Colonic mucosa (tissue), 4 donors: ENCODE measurements at regions not wholly inside any gene's neighbourhood (a gene's known extent, or its start where the extent isn't known, plus 50 kb on each side); places are given as distances from the start of the nearest gene placed in this dataset.

Source experiments
- DNase-seq: peaks from one replicate; pipeline ENCODE4 v3.0.0-alpha.2; 2020
- H3K27ac ChIP-seq: fragments of 200-600 bp; one replicate; pipeline ENCODE4 v1.8.0; 2021
- H3K27me3 ChIP-seq: fragments of 200-600 bp; one replicate; pipeline ENCODE4 v1.8.0; 2021
- H3K36me3 ChIP-seq: fragments of 200-600 bp; one replicate; pipeline ENCODE4 v1.8.0; 2021
- H3K4me1 ChIP-seq: fragments of 200-600 bp; one replicate; pipeline ENCODE4 v1.8.0; 2021; ENCODE audit warnings: mild to moderate bottlenecking
- H3K4me3 ChIP-seq: fragments of 200-600 bp; one replicate; pipeline ENCODE4 v1.8.0; 2021
- H3K9ac ChIP-seq, 2 donors: one replicate each; pipeline ENCODE4 v1.7.0; 2013; ENCODE audit warnings: control low read depth in 2 of 2, low read depth in 2 of 2, low read length in 2 of 2
- H3K9me3 ChIP-seq: fragments of 200-600 bp; one replicate; pipeline ENCODE4 v1.8.0; 2021
- intact Hi-C: fragments of 100-400 bp; cut with DNase I; formaldehyde crosslinking; loops from one replicate; pipeline ENCODE4 v1.14.1; 2022
- TF ChIP-seq, protein P1 (sequence below): fragments of 200-600 bp; IDR thresholded peaks from one replicate; pipeline ENCODE4 v1.8.0; 2022; ENCODE audit warnings: antibody characterized with exemption, mild to moderate bottlenecking
- donor health status: healthy.
- donor health status: DM: no; HTN: no; CAD: no.
- donor health status: DM: no; HTN: no; CAD: no.

DNA sequence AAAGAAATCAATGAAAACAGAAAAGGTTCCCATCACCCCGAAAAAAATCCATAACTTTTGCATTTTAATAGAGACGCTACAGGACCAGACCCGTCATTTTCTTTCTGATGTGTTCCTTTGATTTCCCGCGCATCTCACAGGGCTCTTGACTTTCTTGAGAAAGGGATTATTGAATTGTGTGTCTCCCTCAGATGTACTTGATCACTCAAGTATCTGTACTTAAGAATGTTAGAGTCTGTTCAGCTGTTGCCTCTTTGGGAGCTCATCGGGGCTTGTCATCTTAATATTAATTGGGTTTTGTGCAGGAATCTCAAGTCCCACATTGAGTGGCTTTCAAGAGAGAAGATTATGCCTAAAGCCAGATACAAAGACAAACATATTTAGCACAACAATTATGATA is 606.4 kb upstream of the SALL1 start:
- no peaks in the 10 kb centered on the region for H3K36me3 ChIP-seq
- H3K27ac ChIP-seq: no peak overlapping the region
- H3K4me1 ChIP-seq: no peaks in the 10 kb centered on the region
- no peak overlapping the region for H3K4me3 ChIP-seq
- TF ChIP-seq, protein P1, sequence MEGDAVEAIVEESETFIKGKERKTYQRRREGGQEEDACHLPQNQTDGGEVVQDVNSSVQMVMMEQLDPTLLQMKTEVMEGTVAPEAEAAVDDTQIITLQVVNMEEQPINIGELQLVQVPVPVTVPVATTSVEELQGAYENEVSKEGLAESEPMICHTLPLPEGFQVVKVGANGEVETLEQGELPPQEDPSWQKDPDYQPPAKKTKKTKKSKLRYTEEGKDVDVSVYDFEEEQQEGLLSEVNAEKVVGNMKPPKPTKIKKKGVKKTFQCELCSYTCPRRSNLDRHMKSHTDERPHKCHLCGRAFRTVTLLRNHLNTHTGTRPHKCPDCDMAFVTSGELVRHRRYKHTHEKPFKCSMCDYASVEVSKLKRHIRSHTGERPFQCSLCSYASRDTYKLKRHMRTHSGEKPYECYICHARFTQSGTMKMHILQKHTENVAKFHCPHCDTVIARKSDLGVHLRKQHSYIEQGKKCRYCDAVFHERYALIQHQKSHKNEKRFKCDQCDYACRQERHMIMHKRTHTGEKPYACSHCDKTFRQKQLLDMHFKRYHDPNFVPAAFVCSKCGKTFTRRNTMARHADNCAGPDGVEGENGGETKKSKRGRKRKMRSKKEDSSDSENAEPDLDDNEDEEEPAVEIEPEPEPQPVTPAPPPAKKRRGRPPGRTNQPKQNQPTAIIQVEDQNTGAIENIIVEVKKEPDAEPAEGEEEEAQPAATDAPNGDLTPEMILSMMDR: no peak
- no peaks in the 10 kb centered on the region for H3K27me3 ChIP-seq
- DNase-seq: no peak
- no peaks in the 10 kb centered on the region for H3K9me3 ChIP-seq
- H3K9ac ChIP-seq: no peak overlapping the region
- intact Hi-C loops: no loop called here

DNA sequence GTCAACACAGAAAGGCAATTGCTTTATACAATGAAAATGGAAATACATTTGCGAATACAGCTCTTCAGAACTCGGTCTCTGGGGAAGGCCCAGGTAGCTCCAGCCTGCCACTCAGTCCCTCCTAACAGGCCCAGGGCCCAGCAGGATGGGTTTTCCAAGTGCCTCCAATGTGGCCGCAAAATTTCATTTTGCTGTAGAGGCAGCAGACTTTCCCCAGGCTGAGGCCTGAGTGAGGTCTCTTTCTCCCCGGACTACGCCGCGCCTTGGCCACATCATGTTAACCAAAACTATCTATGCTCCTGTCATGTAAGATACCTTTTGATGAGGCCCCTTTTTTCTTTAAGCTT is 606.0 kb upstream of the SALL1 start:
- intact Hi-C loops: no loop called here
- Histone ChIP-seq H3K9me3 (no peaks in the 10 kb centered on the region), H3K9ac (no peak overlapping the region), H3K36me3 (no peaks in the 10 kb centered on the region), H3K4me1 (no peaks in the 10 kb centered on the region), H3K27me3 (no peaks in the 10 kb centered on the region), H3K27ac (no peak overlapping the region), H3K4me3 (no peak overlapping the region)
- no peak for DNase-seq
- TF ChIP-seq, protein P1: no peak

DNA sequence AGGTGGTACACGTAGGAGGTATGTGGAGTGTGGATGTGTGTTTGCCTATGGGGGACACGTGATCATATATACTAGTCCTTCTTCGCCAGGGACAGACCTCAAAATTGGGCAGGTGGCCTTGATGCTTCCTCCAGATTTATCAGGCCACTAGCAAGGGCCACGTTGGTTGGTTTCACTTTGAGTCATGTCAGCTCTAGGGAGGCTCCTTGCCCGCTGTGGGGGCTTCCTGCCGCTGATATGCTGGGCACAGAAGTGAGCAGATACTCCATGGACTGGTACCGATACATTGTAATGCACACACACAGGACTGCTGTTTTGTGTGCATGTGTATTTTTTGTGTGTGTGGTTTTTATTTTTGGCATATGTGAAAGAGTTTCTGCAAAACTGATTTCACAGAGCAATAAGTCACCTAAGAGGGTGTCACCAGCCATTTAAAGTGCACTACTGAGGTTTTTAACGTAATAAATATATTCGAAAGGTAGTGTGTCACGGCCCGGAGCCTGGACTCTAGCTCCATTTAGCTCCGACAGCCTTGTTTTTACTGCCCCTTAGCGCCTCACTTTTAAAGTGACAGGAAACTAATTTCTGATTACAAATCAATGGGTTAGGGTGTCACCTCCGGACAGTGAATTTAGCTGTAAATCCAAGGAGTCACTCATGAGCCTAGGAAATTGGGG is 605.5 kb upstream of the SALL1 start:
- TF ChIP-seq, protein P1: no peak
- H3K27ac ChIP-seq: no peak overlapping the region
- H3K4me1 ChIP-seq: no peaks in the 10 kb centered on the region
- DNase-seq: no peak
- no peaks in the 10 kb centered on the region for H3K9me3 ChIP-seq
- no peak overlapping the region for H3K4me3 ChIP-seq
- no peaks in the 10 kb centered on the region for H3K36me3 ChIP-seq
- H3K9ac ChIP-seq: no peak overlapping the region
- intact Hi-C loops: no loop called here
- no peaks in the 10 kb centered on the region for H3K27me3 ChIP-seq

DNA sequence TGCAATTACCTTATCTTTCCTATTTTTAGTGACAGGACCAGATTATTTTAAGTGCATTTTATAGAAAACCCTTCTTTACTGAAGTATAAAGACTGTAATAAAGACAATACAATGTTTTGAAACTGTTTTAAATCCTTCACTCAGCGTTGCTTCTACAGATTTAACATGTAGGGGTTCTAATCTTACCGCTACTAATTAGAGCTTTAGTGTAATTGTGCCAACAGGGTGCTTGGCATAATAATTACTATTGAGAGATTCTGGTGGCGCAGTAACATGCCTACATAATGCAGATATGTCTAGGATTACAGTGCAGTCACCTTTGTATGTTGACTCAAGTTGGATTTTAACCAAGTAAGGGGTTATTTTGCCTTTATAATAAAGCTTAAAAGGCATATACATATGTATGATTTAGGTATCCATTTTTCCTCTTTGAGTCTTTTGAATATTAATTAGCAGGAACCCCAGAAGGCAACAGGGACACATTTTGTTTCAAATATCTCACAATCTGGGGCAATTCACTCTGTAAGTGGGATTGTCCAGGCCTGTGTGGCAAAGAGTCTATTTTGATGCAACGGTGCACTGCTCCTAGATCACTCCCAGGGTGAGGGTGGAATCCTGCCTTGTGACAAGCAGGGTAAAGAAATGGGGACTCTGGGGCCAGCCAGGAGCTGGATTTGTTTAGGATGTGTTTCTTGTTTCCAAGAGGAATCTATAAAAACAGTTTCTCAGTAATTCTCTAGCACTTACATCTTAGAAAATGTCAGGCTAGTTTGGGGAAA is 604.7 kb upstream of the SALL1 start:
- no peaks in the 10 kb centered on the region for H3K9me3 ChIP-seq
- H3K4me3 ChIP-seq: no peak overlapping the region
- DNase-seq: no peak
- H3K9ac ChIP-seq: no peak overlapping the region
- H3K27ac ChIP-seq: no peak overlapping the region
- no peaks in the 10 kb centered on the region for H3K27me3 ChIP-seq
- H3K36me3 ChIP-seq: no peaks in the 10 kb centered on the region
- intact Hi-C loops: no loop called here
- TF ChIP-seq, protein P1: no peak
- no peaks in the 10 kb centered on the region for H3K4me1 ChIP-seq

DNA sequence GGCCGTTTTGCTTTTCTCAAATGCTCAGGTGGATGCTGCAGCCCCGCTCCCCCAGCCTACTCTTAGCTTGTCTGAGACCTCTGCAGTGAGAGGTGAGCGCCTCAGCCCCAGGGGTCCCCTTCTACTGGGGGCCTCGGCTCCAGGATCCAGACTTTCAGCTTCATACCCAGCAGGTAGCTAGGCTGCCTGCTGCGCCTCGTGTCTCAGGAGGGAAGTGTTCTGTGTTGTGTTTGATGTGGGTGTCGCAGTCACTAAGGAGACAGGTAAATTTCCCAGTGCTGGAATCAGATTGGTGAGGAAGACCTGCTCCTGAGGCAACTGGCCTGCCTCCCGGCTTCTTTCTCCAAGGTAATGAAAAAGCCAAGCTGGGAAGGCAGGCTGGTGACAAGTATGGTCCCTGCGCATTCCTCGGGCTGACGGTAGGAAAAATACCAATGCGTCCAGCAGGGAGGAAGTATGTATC is 604.0 kb upstream of the SALL1 start:
- Histone ChIP-seq H3K9me3 (no peaks in the 10 kb centered on the region), H3K36me3 (no peaks in the 10 kb centered on the region), H3K9ac (no peak overlapping the region), H3K27me3 (no peaks in the 10 kb centered on the region), H3K4me1 (no peaks in the 10 kb centered on the region), H3K27ac (no peak overlapping the region), H3K4me3 (no peak overlapping the region)
- no peak for DNase-seq
- TF ChIP-seq, protein P1: no peak
- intact Hi-C loops: no loop called here
